Rectal smooth muscle tissue (tissue), 1 donor: ENCODE measurements at regions not wholly inside any gene's neighbourhood (a gene's known extent, or its start where the extent isn't known, plus 50 kb on each side); places are given as distances from the start of the nearest gene placed in this dataset.
"Not testable (repeated sequence)": the region's sequence is repeated elsewhere in the genome, so short reads cannot be mapped to it uniquely, and the experiment has no call there.

ENCODE experiments used
- H3K27ac ChIP-seq: one replicate; pipeline ENCODE4 v1.7.0; 2013; ENCODE audit warnings: low read depth, low read length, inconsistent platforms
- H3K27me3 ChIP-seq: one replicate; pipeline ENCODE4 v1.7.0; 2013; ENCODE audit warnings: low read length; ENCODE audit not compliant: control insufficient read depth, insufficient read depth
- H3K36me3 ChIP-seq: one replicate; pipeline ENCODE4 v1.7.0; 2013; ENCODE audit warnings: low read length; ENCODE audit not compliant: control insufficient read depth, insufficient read depth
- H3K4me1 ChIP-seq: one replicate; pipeline ENCODE4 v1.7.0; 2013; ENCODE audit warnings: low read length; ENCODE audit not compliant: control insufficient read depth, insufficient read depth
- H3K4me3 ChIP-seq: one replicate; pipeline ENCODE4 v1.7.0; 2013; ENCODE audit warnings: low read length
- H3K9ac ChIP-seq: one replicate; pipeline ENCODE4 v1.7.0; 2013; ENCODE audit warnings: low read length

DNA sequence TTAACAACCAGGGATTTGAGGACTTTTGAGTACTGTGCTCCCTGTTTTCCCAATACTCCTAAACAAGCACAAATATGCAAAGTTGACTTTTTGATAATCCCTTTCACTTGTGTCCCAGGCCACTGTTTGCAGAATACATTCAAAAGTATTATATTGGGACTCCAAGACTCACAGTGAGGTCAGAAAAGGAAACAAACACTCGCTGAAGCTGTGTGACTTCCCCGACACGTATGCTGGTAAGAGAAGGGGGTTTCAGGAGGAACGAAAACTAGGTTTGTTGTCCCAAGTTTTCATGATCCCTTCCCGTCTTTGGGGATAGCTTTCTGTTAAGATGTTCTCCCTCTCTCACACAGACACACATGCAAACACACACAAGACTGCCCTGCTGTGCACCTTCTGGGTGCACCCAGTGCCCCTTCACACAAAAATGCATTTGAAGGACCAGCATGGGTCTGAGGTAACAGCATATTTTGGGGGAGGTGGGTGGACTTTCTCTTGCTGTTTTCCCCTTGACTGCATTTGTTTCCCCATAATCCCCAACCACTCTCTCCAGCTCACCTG, 225.2 kb upstream of the PRICKLE2 start:
- Histone ChIP-seq H3K36me3 (no peaks in the 10 kb centered on the region), H3K27ac (no peak overlapping the region), H3K27me3 (no peaks in the 10 kb centered on the region), H3K4me1 (no peaks in the 10 kb centered on the region), H3K4me3 (no peak overlapping the region), H3K9ac (no peak overlapping the region)

DNA sequence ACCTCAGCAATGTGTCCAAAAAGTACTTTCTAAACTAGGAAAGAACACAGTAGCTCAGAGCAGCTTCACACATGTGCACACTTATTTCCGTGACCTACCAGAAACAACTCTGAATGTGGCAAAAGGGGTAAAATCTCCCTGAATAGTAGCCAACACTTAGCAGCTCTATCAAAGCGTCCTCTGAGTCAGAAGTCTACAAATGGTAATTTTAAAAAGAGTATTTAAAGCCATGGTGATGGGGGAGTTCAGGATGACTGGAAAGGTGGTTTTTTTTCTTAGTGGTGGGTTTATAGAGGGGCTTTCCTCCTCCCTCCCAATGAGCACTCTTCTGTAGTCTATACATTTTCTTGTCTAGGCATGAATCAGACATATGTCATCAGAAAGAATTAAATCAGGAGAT, 223.8 kb upstream of the PRICKLE2 start:
- Histone ChIP-seq H3K27me3 (no peaks in the 10 kb centered on the region), H3K4me1 (no peaks in the 10 kb centered on the region), H3K36me3 (no peaks in the 10 kb centered on the region)

DNA sequence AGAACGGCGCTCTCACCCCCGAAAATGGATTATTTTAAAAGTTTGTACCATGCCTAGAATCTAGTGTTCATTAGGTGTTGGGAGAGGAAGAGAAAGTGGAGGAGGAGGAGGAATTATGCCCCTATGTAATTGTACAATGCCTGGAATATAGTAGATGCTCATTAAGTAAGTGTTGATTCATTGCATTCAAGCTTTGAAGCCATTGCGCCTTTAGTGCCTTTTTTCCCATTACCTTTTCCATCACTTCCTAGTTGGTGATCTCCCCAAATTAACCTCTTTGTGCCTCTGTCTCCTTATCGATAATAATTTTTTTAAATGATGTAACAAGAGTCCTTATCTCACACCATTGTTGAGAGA, 220.7 kb upstream of the PRICKLE2 start:
- H3K4me3 ChIP-seq, result no peak overlapping the region
- no peaks in the 10 kb centered on the region for H3K27me3 ChIP-seq
- no peaks in the 10 kb centered on the region for H3K36me3 ChIP-seq
- no peaks in the 10 kb centered on the region for H3K4me1 ChIP-seq
- H3K27ac ChIP-seq, result no peak overlapping the region
- H3K9ac ChIP-seq, result no peak overlapping the region

More for the DNA sequence above, 223.8 kb upstream of the PRICKLE2 start:
- no peak overlapping the region for H3K9ac ChIP-seq
- no peak overlapping the region for H3K4me3 ChIP-seq
- H3K27ac ChIP-seq, result no peak overlapping the region

DNA sequence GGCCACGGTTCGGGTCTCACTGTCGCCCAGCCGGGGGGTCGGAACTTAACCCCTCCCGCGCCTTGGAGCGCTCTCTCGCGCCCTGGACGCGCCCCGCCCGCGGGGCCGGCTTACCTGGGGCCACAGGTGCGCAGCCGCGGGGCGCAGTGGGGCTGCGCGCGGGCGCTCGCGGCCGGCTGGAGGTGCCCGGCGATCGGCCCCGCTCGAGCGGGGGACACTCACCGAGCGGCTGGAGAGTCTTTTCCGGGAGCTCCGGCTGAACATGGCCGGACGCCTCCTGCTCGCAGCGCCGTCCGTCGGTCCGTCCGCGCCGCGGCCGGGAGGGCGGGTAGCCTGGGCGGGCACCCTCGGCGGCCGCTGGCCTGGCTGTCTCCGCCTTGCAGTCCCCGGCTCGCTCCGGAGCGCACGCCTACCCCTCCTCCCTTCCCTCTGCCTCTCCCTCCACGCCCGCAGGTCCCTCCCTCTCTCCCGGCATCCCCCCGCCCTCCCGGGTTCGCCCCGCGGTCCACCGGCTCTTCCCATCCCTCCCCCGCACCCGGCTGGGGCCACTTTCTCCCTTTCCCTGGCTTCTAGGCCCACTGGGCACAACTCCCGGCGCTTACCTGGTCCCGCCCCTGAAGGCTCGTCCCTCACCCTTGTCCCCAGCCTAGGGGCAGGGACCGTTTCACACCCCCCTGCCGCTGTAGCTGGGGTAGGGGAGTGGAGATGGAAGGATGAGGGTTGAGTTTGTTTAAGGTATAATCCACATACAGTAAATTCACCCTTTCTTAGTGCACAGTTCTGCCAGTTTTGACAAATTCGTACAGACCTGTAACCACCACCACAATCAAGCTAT, 220.1 kb upstream of the PRICKLE2 start:
- H3K4me3 ChIP-seq, result peak overlapping the region; percentile 60
- no peak overlapping the region for H3K27ac ChIP-seq
- no peaks in the 10 kb centered on the region for H3K36me3 ChIP-seq
- no peak overlapping the region for H3K9ac ChIP-seq
- H3K27me3 ChIP-seq, result no peaks in the 10 kb centered on the region
- H3K4me1 ChIP-seq, result no peaks in the 10 kb centered on the region

DNA sequence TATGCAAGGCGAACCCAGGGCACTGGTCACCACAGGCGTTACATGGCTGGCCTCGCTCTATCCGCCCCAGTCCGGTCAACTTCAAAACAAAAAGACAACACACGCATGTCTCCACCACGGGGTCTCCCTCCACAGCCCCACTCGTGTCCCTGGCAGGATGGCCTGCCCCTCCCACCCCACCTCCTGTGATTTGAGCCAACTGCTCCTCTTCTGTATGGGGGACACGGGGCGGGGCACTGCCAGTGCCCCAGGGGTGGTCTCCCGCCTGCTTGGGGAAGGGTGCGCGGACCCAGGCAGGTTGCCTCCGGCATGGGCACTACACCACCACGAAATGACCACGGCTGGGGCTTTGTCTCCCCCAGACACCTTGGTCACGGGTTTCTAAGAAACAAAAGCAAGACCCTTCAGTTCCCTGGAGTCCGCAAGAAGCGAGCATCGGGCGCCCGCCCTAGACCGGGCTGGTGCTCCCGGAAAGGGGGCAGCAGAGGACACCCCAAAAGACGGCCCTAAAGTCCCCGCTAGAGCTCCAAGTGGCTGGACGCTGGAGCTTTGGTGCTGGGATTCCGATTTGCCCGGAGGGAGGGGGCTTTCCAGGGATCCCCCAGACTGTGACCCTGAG, 219.3 kb upstream of the PRICKLE2 start:
- Histone ChIP-seq H3K4me3 (peak overlapping the region; percentile 60), H3K36me3 (no peaks in the 10 kb centered on the region), H3K9ac (no peak overlapping the region), H3K4me1 (no peaks in the 10 kb centered on the region), H3K27ac (no peak overlapping the region), H3K27me3 (no peaks in the 10 kb centered on the region)

DNA sequence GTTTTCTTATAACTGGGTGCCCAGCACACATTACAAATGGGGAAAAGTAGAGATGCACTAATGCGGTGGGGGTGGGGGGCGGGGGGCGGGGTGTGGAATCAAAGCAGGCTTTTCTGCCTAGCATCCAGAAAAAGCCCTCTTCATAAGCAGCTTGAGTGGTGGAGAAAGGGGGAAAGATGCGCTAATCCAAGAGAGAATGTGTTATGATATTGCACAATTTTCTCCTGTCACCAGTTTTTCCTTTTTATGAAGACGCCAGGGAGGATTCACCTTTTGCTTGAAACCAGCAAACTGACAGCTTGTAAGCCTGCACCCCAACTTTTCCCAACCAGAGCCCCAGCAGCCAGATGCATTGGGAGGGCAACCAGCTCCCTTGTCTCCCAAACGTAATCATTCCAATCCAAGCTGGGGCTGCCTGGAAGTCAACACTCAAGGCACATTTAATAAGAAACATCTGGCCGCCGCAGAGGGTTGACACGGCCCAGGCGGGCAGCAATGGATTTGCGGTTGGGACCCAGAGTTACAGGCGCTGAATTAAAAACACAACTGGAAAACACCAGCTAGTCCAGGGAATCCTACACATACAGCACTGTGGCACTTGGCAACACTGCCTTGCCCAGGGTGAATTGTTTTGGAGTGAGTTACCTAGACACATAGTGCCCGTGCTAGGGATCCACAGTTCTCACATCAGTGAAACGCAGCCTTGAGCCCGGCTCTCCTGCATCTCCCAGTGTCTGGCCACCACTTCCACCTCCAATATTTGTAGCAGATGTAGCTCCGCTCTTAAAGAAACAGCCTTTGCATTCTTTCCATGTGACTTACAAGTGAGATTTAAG, 218.5 kb upstream of the PRICKLE2 start:
- Histone ChIP-seq H3K27me3 (no peaks in the 10 kb centered on the region), H3K4me1 (no peaks in the 10 kb centered on the region), H3K36me3 (no peaks in the 10 kb centered on the region), H3K27ac (no peak overlapping the region), H3K9ac (no peak overlapping the region), H3K4me3 (peak overlapping the region; percentile 25)

DNA sequence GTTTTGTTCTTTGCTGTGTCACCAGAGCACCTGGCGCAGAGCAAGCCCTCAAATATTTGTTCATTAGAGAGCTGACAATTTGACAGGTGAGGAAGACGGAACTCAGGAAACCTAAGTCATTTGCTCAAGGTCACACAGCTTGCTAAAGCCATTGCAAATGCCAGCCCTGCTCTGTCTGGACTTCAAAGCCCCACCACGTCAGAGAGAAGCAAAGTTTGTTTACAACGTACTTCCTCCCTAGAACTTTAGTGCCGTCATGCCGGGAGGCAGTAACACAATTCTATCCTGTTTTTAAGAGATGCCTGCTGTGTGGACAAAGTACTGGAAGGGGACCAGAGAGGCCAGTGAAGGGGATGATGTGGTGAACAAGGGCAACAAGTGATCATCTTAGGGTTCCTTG, 216.6 kb upstream of the PRICKLE2 start:
- Histone ChIP-seq H3K4me3 (no peak overlapping the region), H3K9ac (no peak overlapping the region), H3K27ac (no peak overlapping the region), H3K4me1 (no peaks in the 10 kb centered on the region), H3K36me3 (no peaks in the 10 kb centered on the region), H3K27me3 (no peaks in the 10 kb centered on the region)

DNA sequence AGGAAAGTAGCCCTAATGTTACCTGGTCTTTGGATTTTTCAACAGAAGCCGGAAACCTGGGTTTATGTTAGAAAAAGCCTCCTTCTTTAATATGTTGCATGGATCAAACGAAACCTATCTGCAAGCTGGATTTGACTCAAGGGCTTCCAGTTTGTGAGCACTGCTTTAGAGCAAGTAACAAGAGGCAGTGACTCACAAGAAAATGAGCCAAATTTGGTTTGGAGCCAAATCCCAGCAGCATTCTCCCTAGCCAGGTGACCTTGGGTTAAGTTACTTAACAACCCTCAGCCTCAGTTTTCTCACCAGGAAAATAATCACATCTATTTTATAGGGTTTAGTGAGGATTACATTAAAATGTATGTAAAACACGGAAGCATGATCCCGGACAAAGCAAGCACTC, 215.2 kb upstream of the PRICKLE2 start:
- no peak overlapping the region for H3K27ac ChIP-seq
- no peak overlapping the region for H3K4me3 ChIP-seq
- H3K27me3 ChIP-seq, result no peaks in the 10 kb centered on the region
- no peak overlapping the region for H3K9ac ChIP-seq
- no peaks in the 10 kb centered on the region for H3K4me1 ChIP-seq
- no peaks in the 10 kb centered on the region for H3K36me3 ChIP-seq

DNA sequence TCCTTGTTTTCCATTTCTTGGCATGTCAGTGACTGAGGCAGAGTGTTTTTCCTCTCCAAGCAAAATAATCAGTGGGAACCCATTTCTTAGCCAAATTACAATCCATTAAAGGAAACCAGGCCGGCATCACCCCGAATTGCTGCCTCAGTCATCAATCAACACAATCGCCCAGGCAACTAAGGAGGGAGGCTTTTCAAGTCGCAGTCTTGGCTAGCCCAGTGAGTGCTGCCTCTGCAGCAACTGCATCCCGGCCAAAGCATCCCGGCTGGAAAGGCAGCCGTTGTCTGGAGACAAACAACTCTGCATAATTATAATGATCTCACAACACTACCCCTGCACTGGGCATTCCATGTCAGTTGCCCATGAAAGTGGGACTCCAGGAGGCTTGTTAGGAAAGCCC, 213.5 kb upstream of the PRICKLE2 start:
- H3K27ac ChIP-seq, result no peak overlapping the region
- H3K4me3 ChIP-seq, result no peak overlapping the region
- no peaks in the 10 kb centered on the region for H3K36me3 ChIP-seq
- H3K9ac ChIP-seq, result no peak overlapping the region
- no peaks in the 10 kb centered on the region for H3K27me3 ChIP-seq
- no peaks in the 10 kb centered on the region for H3K4me1 ChIP-seq

DNA sequence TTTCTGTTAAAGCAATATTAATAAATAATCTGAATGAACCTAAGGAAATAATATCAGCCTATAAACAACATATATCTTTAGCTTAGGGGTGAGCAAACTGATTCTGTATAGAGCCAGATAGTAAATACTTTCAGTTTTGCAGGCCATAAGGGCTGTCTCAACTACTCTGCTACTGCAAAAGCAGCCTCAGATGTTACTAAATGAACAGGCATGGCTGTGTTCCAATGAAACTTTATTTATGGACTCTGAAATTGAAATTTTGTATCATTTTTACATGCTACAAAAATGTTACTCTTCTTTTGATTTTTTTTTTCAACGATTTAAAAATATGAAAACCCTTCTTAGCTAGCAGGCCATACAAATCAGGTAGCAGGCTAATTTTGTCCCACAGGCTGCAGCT, 212.8 kb upstream of the PRICKLE2 start:
- Histone ChIP-seq H3K27me3 (no peaks in the 10 kb centered on the region), H3K27ac (no peak overlapping the region), H3K4me3 (no peak overlapping the region), H3K4me1 (no peaks in the 10 kb centered on the region), H3K36me3 (no peaks in the 10 kb centered on the region), H3K9ac (no peak overlapping the region)

DNA sequence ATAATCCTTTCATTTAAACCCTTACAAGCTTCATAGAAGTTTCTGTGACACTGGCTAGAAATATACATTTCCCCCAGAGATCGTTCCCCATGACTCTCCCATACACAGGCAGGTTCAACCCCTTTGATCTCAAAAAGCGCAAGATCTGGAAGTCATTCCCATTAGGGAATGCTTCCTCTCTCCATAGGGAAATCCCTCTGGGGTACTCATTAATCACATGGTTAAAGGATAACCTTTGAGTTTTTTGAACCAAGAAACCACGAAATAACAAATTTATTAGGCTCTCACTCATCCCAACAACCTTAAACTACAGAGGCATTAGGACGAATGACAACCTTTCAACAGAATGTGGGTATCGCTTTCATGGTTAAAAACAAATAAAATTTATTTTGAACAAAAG, 211.9 kb upstream of the PRICKLE2 start:
- Histone ChIP-seq H3K4me3 (no peak overlapping the region), H3K27ac (no peak overlapping the region), H3K27me3 (no peaks in the 10 kb centered on the region), H3K36me3 (no peaks in the 10 kb centered on the region), H3K4me1 (no peaks in the 10 kb centered on the region), H3K9ac (no peak overlapping the region)

DNA sequence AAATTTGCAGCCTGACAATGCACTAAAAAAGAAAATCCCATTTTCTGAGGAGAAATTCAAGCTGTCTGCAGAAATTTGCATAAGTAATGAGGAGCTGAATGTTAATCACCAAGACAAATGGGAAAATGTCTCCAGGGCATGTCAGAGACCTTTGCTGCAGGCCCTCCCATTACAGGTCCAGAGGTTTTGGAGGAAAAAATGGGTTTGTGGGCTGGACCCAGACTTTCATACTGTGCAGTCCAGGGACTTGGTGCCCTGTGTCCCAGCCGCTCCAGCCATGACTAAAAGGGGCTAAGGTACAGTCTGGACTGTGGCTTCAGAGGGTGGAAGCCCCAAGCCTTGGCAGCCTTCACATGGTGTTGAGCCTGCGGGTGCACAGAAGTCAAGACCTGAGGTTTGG, 209.8 kb upstream of the PRICKLE2 start:
- not testable (repeated sequence) for H3K36me3 ChIP-seq, H3K4me3 ChIP-seq, H3K27me3 ChIP-seq

More for the DNA sequence above, 209.8 kb upstream of the PRICKLE2 start:
- not testable (repeated sequence) for H3K27ac ChIP-seq, H3K9ac ChIP-seq, H3K4me1 ChIP-seq
